HEK293 (cell line): ENCODE measurements at regions not wholly inside any gene's neighbourhood (a gene's known extent, or its start where the extent isn't known, plus 50 kb on each side); places are given as distances from the start of the nearest gene placed in this dataset.

Source experiments
- CTCF ChIA-PET: fragments of 350-600 bp; formaldehyde crosslinking; extraction: SDS; loops from one replicate; lab custom pipeline; 2021; ENCODE audit warnings: antibody characterized with exemption; lab: Yijun Ruan, JAX
- POLR2A ChIA-PET: fragments of 300-600 bp; formaldehyde crosslinking; extraction: SDS; loops from one replicate; lab custom pipeline; 2020; ENCODE audit warnings: antibody characterized with exemption, inconsistent platforms; lab: Yijun Ruan, JAX
- H3K27ac ChIP-seq: fragments of 200-500 bp; sonication (Bioruptor generic); 2 replicates; pipeline ENCODE4 v1.5.1; 2014; ENCODE audit warnings: low read depth, low read length, control low read depth, inconsistent platforms; ENCODE audit errors: extremely low read depth
- H3K36me3 ChIP-seq, 2 experiments: fragments of 200-500 bp in 1 of 2; sonication (Bioruptor generic) in 1 of 2; 1 replicate in 1 of 2; 2 replicates in 1 of 2; pipeline ENCODE4 v1.5.1; 2014 to 2017; ENCODE audit warnings: inconsistent platforms in 2 of 2, low read length in 2 of 2; ENCODE audit not compliant: control insufficient read depth in 2 of 2, insufficient read depth in 1 of 2
- H3K4me1 ChIP-seq: fragments of 200-500 bp; sonication (Bioruptor generic); 2 replicates; pipeline ENCODE4 v1.5.1; 2014; ENCODE audit warnings: mild to moderate bottlenecking, low read length, inconsistent platforms; ENCODE audit not compliant: control insufficient read depth, insufficient read depth
- H3K4me3 ChIP-seq: 2 replicates; pipeline ENCODE4 v1.5.1; 2011; ENCODE audit warnings: low read depth, mild to moderate bottlenecking, control low read depth, low read length, moderate library complexity
- H3K9me3 ChIP-seq: fragments of 200-500 bp; sonication (Bioruptor generic); 2 replicates; pipeline ENCODE4 v1.5.1; 2014; ENCODE audit warnings: low read depth, low read length, inconsistent platforms; ENCODE audit not compliant: control insufficient read depth, insufficient read depth
- BCL11A ChIP-seq: fragments of 450-650 bp; formaldehyde crosslinking; IDR thresholded peaks from 2 replicates; pipeline ENCODE4 v1.5.1; 2016; ENCODE audit warnings: low read depth, missing biosample characterization, missing genetic modification characterization
- GLI2 ChIP-seq: fragments of 450-650 bp; formaldehyde crosslinking; IDR thresholded peaks from 2 replicates; pipeline ENCODE4; 2017; ENCODE audit warnings: missing biosample characterization, missing genetic modification characterization, low read depth, borderline replicate concordance
- PRDM1 ChIP-seq: fragments of 450-650 bp; formaldehyde crosslinking; IDR thresholded peaks from 2 replicates; pipeline ENCODE4; 2016; ENCODE audit warnings: missing biosample characterization, missing genetic modification characterization
- REPIN1 ChIP-seq: fragments of 450-650 bp; formaldehyde crosslinking; IDR thresholded peaks from 2 replicates; pipeline ENCODE4 v1.5.1; 2017; ENCODE audit warnings: missing biosample characterization, missing genetic modification characterization, low read depth
- REST ChIP-seq: fragments of 450-650 bp; formaldehyde crosslinking; IDR thresholded peaks from 2 replicates; pipeline ENCODE4 v1.5.1; 2016; ENCODE audit warnings: missing biosample characterization, missing genetic modification characterization
- TRIM28 ChIP-seq: IDR thresholded peaks from 2 replicates; pipeline ENCODE4 v1.6.1; 2011; ENCODE audit warnings: low read length, control low read depth, borderline replicate concordance
- YY2 ChIP-seq: fragments of 450-650 bp; formaldehyde crosslinking; IDR thresholded peaks from 2 replicates; pipeline ENCODE4 v1.5.1; 2016; ENCODE audit warnings: missing biosample characterization, missing genetic modification characterization
- ZBTB10 ChIP-seq: fragments of 450-650 bp; formaldehyde crosslinking; IDR thresholded peaks from 2 replicates; pipeline ENCODE4 v1.5.1; 2016; ENCODE audit warnings: missing biosample characterization, missing genetic modification characterization
- ZBTB20 ChIP-seq: fragments of 450-650 bp; formaldehyde crosslinking; IDR thresholded peaks from 2 replicates; pipeline ENCODE4 v1.5.1; 2016; ENCODE audit warnings: missing biosample characterization, missing genetic modification characterization
- ZBTB21 ChIP-seq: fragments of 450-650 bp; formaldehyde crosslinking; IDR thresholded peaks from 2 replicates; pipeline ENCODE4 v1.5.1; 2017; ENCODE audit warnings: missing biosample characterization, missing genetic modification characterization
- ZFP37 ChIP-seq: fragments of 450-650 bp; formaldehyde crosslinking; IDR thresholded peaks from 2 replicates; pipeline ENCODE4 v1.5.1; 2016; ENCODE audit warnings: missing biosample characterization, missing genetic modification characterization
- ZNF132 ChIP-seq: fragments of 450-650 bp; formaldehyde crosslinking; IDR thresholded peaks from 2 replicates; pipeline ENCODE4 v1.5.1; 2017; ENCODE audit warnings: missing biosample characterization, missing genetic modification characterization, borderline replicate concordance
- ZNF18 ChIP-seq: fragments of 450-650 bp; formaldehyde crosslinking; IDR thresholded peaks from 2 replicates; pipeline ENCODE4 v1.5.1; 2016; ENCODE audit warnings: missing biosample characterization, missing genetic modification characterization
- ZNF280C ChIP-seq: fragments of 450-650 bp; formaldehyde crosslinking; IDR thresholded peaks from 2 replicates; pipeline ENCODE4 v1.5.1; 2016; ENCODE audit warnings: missing biosample characterization, missing genetic modification characterization
- ZNF366 ChIP-seq: fragments of 450-650 bp; formaldehyde crosslinking; conservative IDR thresholded peaks from 2 replicates; pipeline ENCODE4 v1.5.1; 2016; ENCODE audit warnings: missing biosample characterization, missing genetic modification characterization
- ZNF449 ChIP-seq: fragments of 450-650 bp; formaldehyde crosslinking; IDR thresholded peaks from 2 replicates; pipeline ENCODE4 v1.5.1; 2017; ENCODE audit warnings: missing biosample characterization, mild to moderate bottlenecking, missing genetic modification characterization, moderate library complexity
- ZNF521 ChIP-seq: fragments of 450-650 bp; formaldehyde crosslinking; IDR thresholded peaks from 2 replicates; pipeline ENCODE4 v1.5.1; 2017; ENCODE audit warnings: missing biosample characterization, mild to moderate bottlenecking, missing genetic modification characterization
- ZNF529 ChIP-seq: fragments of 450-650 bp; formaldehyde crosslinking; IDR thresholded peaks from 2 replicates; pipeline ENCODE4 v1.5.1; 2017; ENCODE audit warnings: missing genetic modification characterization, missing biosample characterization; ENCODE audit not compliant: insufficient replicate concordance
- ZNF530 ChIP-seq: fragments of 450-650 bp; formaldehyde crosslinking; IDR thresholded peaks from 2 replicates; pipeline ENCODE4 v1.5.1; 2016; ENCODE audit warnings: low read depth, missing biosample characterization, missing genetic modification characterization
- ZNF560 ChIP-seq: fragments of 450-650 bp; formaldehyde crosslinking; IDR thresholded peaks from 2 replicates; pipeline ENCODE4 v1.5.1; 2017; ENCODE audit warnings: missing biosample characterization, missing genetic modification characterization, borderline replicate concordance
- ZNF658 ChIP-seq: fragments of 450-650 bp; formaldehyde crosslinking; IDR thresholded peaks from 2 replicates; pipeline ENCODE4; 2016; ENCODE audit warnings: missing biosample characterization, missing genetic modification characterization
- ZNF777 ChIP-seq: fragments of 450-650 bp; formaldehyde crosslinking; IDR thresholded peaks from 2 replicates; pipeline ENCODE4 v1.5.1; 2017; ENCODE audit warnings: missing biosample characterization, missing genetic modification characterization, borderline replicate concordance
- ZNF785 ChIP-seq: fragments of 450-650 bp; formaldehyde crosslinking; IDR thresholded peaks from 2 replicates; pipeline ENCODE4 v1.5.1; 2016; ENCODE audit warnings: missing biosample characterization, missing genetic modification characterization
- ZNF791 ChIP-seq: fragments of 450-650 bp; formaldehyde crosslinking; IDR thresholded peaks from 2 replicates; pipeline ENCODE4 v1.5.1; 2016; ENCODE audit warnings: missing biosample characterization, missing genetic modification characterization
- ZNF837 ChIP-seq: fragments of 450-650 bp; formaldehyde crosslinking; IDR thresholded peaks from 2 replicates; pipeline ENCODE4 v1.5.1; 2016; ENCODE audit warnings: missing biosample characterization, missing genetic modification characterization
- ZSCAN16 ChIP-seq: fragments of 450-650 bp; formaldehyde crosslinking; IDR thresholded peaks from 2 replicates; pipeline ENCODE4 v1.5.1; 2016; ENCODE audit warnings: missing biosample characterization, missing genetic modification characterization

GRCh38 chr11:37142591-37142990 is 544.6 kb upstream of the RAG2 start:
- Histone ChIP-seq H3K9me3 (no peaks in the 10 kb centered on the region), H3K4me3 (no peak overlapping the region), H3K27ac (no peak overlapping the region), H3K36me3 (no peaks in the 10 kb centered on the region), H3K4me1 (no peaks in the 10 kb centered on the region)
- TF ChIP-seq YY2 = no peak
- no peak for TF ChIP-seq ZNF777 (tag by site-specific recombination)
- no peak for TF ChIP-seq ZNF530
- TF ChIP-seq REST (tag by site-specific recombination) = no peak
- TF ChIP-seq ZNF529 (tag by site-specific recombination) = no peak
- no peak for TF ChIP-seq ZNF366 (tag by site-specific recombination)
- TF ChIP-seq ZNF449 = no peak
- no peak for TF ChIP-seq ZBTB10 (tag by site-specific recombination)
- TF ChIP-seq REPIN1 (tag by site-specific recombination) = no peak
- no peak for TF ChIP-seq ZNF521
- no peak for TF ChIP-seq ZNF785 (tag by site-specific recombination)
- no peak for TF ChIP-seq ZBTB20 (tag by site-specific recombination)
- no peak for TF ChIP-seq ZNF280C (tag by site-specific recombination)
- no peak for TF ChIP-seq TRIM28
- no peak for TF ChIP-seq ZNF791 (tag by site-specific recombination)
- TF ChIP-seq ZNF658 (tag by site-specific recombination) = no peak
- no peak for TF ChIP-seq ZSCAN16 (tag by site-specific recombination)
- CTCF ChIA-PET = no interaction called here
- POLR2A ChIA-PET = no interaction called here

GRCh38 chr11:37141707-37142106 is 543.7 kb upstream of the RAG2 start:
- no peaks in the 10 kb centered on the region for H3K36me3 ChIP-seq
- TF ChIP-seq ZNF18 = no peak
- TF ChIP-seq PRDM1 (tag by site-specific recombination) = no peak
- TF ChIP-seq ZNF837 = no peak
- no peak for TF ChIP-seq ZNF132 (tag by site-specific recombination)
- TF ChIP-seq GLI2 = no peak
- no peak for TF ChIP-seq ZBTB21 (tag by site-specific recombination)
- no peak for TF ChIP-seq ZFP37 (tag by site-specific recombination)
- TF ChIP-seq BCL11A (tag by site-specific recombination) = no peak
- TF ChIP-seq ZNF560 (tag by site-specific recombination) = no peak
- TF ChIP-seq, all 188 proteins: peak for 0
- no peaks in the 10 kb centered on the region for H3K9me3 ChIP-seq
- H3K4me1 ChIP-seq = no peaks in the 10 kb centered on the region
- ChIA-PET POLR2A (no interaction called here), CTCF (interaction anchor here (0.6 kb wide), 1 partner anchor 342 kb away, joined by 3 read pairs; no protein-coding TSS in a partner anchor)
- H3K4me3 ChIP-seq = no peak overlapping the region
- H3K27ac ChIP-seq = no peak overlapping the region
